WTC11 (cell line): ENCODE measurements at regions not wholly inside any gene's neighbourhood (a gene's known extent, or its start where the extent isn't known, plus 50 kb on each side); places are given as distances from the start of the nearest gene placed in this dataset.

Experiments used
- CTCF ChIP-seq: fragments of 200-600 bp; IDR thresholded peaks from 2 replicates; pipeline ENCODE4 v1.8.0; 2022; ENCODE audit warnings: antibody characterized with exemption
- ELF4 ChIP-seq: sonication (generic); formaldehyde crosslinking; IDR thresholded peaks from 2 replicates; pipeline ENCODE4 v1.8.1; 2022; ENCODE audit warnings: low read depth, mild to moderate bottlenecking, moderate library complexity, missing genetic modification reagents
- ESRRA ChIP-seq: sonication (generic); formaldehyde crosslinking; IDR thresholded peaks from 2 replicates; pipeline ENCODE4 v1.8.1; 2022; ENCODE audit warnings: mild to moderate bottlenecking, missing genetic modification reagents, borderline replicate concordance
- FOXK1 ChIP-seq: sonication (generic); formaldehyde crosslinking; IDR thresholded peaks from 2 replicates; pipeline ENCODE4 v1.8.0; 2022; ENCODE audit warnings: mild to moderate bottlenecking, moderate library complexity, missing genetic modification reagents
- IRF2 ChIP-seq: sonication (generic); formaldehyde crosslinking; IDR thresholded peaks from 2 replicates; pipeline ENCODE4 v1.8.0; 2022; ENCODE audit warnings: low read depth, missing genetic modification reagents, borderline replicate concordance
- JAZF1 ChIP-seq: fragments of 250-450 bp; sonication (Bioruptor Pico); IDR thresholded peaks from 2 replicates; pipeline ENCODE4 v1.9.0; 2021; ENCODE audit warnings: moderate library complexity, mild to moderate bottlenecking, inconsistent platforms
- RELA ChIP-seq: sonication (generic); formaldehyde crosslinking; IDR thresholded peaks from 2 replicates; pipeline ENCODE4 v1.8.1; 2022; ENCODE audit warnings: missing genetic modification reagents, mild to moderate bottlenecking, borderline replicate concordance
- SP1 ChIP-seq: sonication (generic); formaldehyde crosslinking; conservative IDR thresholded peaks from 2 replicates; pipeline ENCODE4 v1.8.1; 2022; ENCODE audit warnings: missing genetic modification reagents
- STAT6 ChIP-seq: sonication (generic); formaldehyde crosslinking; conservative IDR thresholded peaks from 2 replicates; pipeline ENCODE4 v1.8.1; 2023; ENCODE audit warnings: mild to moderate bottlenecking, low read depth, missing genetic modification reagents, moderate library complexity
- ZNF138 ChIP-seq: sonication (generic); formaldehyde crosslinking; conservative IDR thresholded peaks from 2 replicates; pipeline ENCODE4 v1.8.1; 2022; ENCODE audit warnings: mild to moderate bottlenecking, moderate library complexity, missing genetic modification reagents

DNA sequence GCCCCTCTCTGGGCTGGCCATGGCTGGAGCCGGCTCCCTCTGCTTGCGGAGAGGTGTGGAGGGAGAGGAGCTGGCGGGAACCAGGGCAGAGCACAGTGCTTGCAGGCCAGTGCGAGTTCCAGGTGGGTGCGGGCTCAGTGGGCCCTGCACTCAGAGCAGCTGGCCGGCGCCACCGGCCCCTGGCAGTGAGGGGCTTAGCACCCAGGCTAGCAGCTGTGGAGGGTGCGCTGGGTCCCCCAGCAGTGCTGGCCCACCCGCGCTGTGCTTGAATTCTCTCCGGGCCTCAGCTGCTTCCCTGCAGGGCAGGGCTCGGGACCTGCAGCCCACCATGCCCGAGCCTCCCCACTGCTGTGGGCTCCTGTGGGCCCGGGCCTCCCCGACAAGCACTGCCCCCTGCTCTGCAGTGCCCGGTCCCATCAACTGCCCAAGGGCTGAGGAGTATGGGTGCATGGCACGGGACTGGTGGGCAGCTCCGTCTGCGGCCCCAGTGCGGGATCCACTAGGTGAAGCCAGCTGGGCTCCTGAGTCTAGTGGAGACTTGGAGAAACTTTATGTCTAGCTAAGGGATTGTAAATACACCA lies 61.2 kb upstream of the AGR3 start:
- TF ChIP-seq CTCF (no peak), FOXK1 (CRISPR knock-in tag) (no peak), ESRRA (CRISPR knock-in tag) (no peak), JAZF1 (CRISPR knock-in tag) (no peak), IRF2 (CRISPR knock-in tag) (no peak), ZNF138 (no peak), STAT6 (CRISPR knock-in tag) (no peak), ELF4 (CRISPR knock-in tag) (no peak), RELA (CRISPR knock-in tag) (no peak), SP1 (CRISPR knock-in tag) (no peak)
